ENCODE measurements at regions not wholly inside any gene's neighbourhood (a gene's known extent, or its start where the extent isn't known, plus 50 kb on each side); places are given as distances from the start of the nearest gene placed in this dataset.
"Not testable (repeated sequence)": the region's sequence is repeated elsewhere in the genome, so short reads cannot be mapped to it uniquely, and the experiment has no call there.

DNA sequence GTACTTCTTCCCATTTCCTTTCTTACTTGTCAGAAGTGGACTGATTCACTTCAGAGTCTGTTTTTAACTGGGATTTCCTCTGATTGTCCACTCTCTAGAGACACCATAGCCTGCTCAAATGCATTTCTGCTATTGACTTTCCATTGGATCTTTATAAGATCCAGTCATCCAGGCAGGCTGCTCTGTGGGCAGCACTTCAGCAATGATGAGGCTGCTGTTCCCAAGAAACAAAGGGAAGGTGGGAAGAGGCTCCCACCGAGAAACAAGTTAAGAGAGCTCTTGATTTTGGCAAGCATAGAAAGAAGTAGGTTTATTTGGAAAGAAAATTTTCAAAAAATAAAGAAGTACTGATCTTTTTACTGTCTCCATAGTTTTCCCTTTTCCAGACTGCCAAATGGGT is 125.8 kb upstream of the STARD13 start:
- no peak for DNase-seq (ENCODE audit: low read depth)

DNA sequence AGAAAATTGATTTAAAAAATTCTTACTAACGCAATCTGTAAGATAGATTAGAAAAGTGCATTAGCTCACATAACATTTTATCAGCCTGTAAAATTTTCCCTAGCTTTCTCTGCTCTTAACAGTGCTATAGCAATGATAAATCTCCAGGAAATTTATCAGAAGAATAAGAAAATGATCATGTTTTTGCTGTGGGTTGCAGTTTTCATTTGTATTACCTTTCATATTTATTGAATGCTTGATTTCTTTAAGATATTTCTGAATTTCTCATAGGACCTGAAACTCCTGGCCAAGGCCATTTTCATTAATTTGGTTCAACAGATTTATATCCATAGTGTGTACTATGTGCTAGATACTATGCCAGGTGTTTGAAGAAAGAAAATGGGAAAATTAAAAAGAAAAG is 130.3 kb upstream of the STARD13 start:
- no peak for DNase-seq (ENCODE audit: low read depth)

DNA sequence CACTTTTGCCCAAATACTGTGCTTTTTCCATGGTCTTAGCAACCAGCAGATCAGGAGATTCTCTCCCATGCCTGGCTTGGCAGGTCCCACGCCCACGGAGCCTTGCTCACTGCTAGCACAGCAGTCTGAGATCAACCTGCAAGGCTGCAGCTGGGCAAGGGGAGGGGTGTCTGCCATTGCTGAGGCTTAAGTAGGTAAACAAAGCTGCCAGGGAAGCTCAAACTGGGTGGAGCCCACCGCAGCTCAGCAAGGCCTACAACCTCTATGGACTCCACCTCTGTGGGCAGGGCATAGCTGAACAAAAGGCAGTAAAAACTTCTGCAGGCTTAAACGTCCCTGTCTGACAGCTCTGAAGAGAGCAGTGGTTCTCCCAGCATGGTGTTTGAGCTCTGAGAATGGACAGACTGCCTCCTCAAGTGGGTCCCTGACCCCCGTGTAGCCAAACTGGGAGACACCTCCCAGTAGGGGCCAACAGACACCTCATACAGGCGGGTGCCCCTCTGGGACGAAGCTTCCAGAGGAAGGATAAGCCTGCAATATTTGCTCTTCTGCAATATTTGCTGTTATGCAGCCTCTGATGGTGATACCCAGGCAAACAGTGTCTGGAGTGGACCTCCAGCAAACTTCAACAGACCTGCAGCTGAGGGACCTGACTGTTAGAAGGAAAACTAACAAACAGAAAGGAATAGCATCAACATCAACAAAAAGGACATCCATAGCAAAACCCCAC is 132.8 kb upstream of the STARD13 start:
- DNase-seq (ENCODE audit: low read depth), result not testable (repeated sequence)

DNA sequence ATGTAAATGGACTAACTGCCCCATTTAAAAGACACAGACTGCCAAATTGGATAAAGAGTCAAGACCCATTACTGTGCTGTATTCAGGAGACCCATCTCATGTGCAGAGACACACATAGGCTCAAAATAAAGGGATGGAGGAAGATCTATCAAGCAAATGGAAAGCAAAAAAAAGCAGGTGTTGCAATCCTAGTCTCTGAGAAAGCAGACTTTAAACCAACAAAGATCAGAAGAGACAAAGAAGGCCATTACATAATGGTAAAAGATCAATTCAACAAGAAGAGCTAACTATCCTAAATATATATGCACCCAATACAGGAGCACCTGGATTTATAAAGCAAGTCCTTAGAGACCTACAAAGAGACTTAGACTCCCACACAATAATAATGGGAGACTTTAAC is 134.6 kb upstream of the STARD13 start:
- not testable (repeated sequence) for DNase-seq (ENCODE audit: low read depth)

DNA sequence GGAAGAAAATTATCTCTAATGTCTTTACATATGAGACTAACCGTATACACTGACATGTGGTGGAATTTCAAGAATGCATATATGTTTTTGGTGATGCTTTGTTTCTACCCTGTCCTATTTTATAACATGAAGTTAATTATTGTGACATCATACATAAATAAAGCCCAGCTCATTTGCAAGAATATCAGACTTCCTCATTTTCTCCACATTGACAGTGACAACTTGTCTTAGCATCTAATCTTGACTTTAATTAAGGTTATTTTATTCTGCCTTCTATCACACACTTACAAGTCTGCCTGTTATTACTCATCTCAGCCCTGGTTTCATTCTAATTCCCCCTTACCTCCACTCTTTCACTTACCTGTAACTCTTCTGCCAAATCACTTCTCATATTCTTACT is 140.6 kb upstream of the STARD13 start:
- no peak for DNase-seq (ENCODE audit: low read depth)

DNA sequence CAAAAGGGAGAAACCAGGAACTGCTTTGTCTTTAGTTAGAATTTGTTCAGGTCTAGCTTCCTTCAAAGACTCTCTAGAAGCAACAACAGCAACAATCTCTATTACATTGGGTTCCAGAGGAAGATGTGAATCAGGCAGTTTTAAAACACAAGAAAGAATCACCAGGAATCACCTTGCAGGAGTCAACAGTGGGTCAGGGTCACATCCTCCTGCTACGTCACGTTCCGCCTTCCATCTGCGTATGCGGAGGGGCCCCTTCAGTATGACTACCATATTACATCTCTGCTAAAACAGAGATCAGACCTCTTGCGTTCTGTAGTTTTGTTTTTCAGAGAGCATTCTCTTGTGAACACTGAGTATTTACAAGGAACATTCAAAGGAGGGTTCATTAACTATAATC is 147.8 kb upstream of the STARD13 start:
- no peak for DNase-seq (ENCODE audit: low read depth)

DNA sequence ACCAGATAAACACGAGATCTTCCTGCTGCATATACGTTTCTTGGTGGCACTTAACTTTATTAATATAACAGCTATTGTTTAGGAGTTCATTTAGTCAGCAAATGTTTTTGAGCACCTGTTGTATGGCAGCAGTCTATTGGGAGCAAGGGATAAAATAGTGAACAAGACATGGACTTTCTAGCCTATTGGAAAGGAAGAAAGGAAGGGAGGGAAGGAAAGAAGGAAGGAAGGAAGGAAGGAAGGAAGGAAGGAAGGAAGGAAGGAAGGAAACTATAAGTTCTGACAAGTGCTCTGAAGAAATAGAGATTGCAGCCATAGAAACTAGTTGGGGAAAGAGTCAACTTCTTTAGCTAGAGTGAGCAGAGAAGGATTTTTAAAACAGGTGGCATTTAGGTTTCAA is 149.1 kb upstream of the STARD13 start:
- DNase-seq (ENCODE audit: low read depth), result no peak

DNA sequence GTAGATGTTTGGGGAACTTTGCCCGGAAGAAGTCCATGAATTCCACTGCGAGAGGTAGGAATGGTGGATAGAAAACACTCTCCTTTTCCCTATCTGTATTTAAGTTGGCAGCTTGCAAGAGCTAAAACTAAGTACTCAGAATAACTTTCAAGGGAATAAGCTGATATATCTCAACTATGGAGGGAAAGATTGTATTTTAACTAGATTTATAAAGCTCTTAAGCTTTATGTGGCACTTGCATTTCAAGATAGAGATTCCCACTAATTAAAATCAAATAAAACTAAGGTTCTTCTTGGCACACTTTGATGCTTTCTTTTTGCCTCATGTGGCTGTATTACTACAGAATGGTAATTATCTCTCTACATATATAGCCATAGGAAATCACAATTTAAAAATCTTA is 149.7 kb upstream of the STARD13 start:
- no peak for DNase-seq (ENCODE audit: low read depth)

DNA sequence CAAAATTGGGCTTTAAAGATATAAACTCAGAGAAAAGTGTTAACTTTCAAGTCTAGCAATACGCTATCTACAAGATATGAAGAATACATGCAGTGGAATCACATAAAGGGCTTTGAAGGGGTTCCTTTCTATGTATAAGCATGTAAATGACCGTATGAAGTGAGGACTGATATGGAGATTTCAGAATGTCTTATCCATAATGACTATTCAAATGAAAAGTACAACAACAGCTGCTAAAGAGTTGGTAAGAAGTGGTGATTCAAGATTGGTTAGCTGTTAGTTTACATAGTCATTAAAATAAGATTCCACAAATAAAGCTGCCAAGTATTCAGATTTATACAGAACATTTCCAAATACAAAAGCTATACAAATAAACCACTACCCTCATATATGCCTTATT is 153.4 kb upstream of the STARD13 start:
- no peak for DNase-seq (ENCODE audit: low read depth)

DNA sequence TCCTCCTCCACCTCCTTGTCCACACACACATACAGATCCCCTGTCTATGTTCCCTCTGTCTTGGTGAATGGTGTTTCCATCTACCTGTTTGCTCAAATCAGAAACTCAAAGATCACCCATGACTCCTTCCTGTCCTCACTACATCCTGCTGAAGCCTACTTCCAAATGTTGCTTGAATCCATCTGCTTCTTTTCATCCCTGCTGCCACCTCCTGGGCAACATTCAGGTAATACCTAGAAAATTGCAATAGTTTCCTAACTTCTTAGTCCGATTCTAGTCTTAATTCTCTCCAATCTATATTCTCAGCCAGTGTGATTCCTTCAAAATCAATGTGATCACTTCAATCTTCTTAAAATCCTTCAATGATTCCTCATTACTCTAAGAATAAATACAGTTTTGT is 155.5 kb upstream of the STARD13 start:
- no peak for DNase-seq (ENCODE audit: low read depth)

DNA sequence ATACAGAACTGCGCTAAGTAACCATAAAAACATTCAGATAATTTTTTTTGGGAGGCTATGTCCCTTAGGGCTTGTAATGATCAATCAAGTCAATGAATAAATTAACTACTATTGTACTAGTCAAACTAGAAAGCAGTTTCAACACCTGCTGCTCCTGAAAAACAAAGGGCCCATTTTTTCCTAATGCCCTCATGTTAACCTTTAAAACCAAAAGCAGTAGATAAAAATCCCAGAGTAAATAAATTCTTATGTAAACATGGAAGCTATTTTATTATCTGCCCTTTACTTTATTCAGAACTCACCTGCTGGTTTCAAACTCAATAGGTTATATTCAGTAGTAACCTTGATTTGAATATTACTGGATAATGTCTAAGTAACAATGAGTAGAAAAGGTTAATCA is 159.5 kb upstream of the STARD13 start:
- no peak for DNase-seq (ENCODE audit: low read depth)

DNA sequence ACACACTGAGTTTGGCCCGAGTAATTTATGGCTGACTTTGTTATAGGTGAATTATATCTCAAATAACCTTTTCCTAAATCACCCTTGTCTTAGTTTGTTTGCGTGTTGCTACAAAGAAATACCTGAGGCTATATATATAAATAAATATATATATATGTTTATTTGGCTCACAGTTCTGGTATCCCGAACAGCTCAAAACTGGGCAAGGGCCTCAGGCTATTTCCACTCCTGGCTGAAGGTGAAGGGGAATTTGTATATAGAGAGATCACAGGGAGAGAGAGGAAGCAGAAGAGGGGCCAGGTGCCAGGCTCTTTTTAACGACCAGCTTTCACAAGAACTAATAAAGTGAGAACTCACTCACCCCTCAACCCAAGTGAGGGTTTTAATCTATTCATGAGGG is 159.9 kb upstream of the STARD13 start:
- DNase-seq (ENCODE audit: low read depth), result no peak

DNA sequence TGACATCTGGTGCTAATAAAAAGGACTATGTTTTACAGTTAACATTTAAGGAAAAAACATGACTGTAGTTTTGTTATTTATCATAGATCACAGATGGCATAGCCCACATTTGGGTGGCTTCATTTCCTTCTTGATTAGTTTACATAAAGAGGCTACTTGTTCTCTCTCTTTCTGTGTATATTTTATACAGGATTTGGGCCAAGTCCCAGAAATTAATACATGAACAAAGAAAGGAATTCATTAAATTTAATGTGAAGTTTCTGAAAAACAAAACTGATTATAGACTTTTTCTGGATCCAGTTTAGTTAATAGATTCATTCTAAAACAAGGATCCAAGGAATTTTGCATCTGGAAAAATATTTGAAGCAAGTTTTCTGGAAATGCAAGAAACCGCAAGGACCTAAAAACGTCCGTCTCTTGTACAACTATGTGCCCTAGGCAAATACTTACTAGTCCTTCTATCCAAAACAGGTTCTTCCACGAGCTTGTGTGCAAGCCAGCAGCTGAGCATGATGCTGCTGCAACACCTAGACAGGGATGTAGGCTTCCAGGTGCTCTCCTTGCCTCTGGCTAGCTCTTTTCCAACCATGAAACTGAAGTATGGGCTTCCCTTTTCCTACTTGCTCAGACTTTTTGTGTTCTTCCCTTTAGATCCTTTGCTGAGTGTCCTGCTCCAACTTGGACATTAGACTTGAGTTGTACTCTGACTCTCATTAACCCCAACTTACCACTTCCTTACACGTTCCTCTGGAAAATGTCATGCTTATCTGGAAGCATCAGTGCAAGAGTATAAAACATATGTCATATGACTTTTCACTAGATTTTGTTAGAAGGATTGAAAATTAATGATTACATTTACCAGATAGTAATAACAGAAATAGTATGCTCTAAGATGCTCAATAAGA is 161.5 kb upstream of the STARD13 start:
- DNase-seq (ENCODE audit: low read depth), result no peak

DNA sequence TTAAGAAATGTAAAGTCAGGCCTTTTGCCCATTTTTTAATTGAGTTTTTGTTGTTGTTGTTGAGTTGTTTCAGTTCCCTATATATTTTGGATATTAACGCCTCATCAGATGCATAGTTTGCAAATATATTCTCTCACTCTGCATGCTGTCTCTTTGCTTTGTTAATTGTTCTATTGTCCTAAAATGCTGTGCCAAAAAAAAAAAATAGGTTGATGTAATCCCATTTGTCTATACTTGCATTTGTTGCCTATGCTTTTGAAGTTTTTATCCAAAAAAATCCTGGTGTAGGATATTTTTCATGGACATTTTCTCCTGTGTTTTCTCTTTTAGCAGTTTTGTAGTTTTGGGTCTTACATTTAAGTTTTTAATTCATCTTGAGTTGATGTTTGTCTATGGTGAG is 163.3 kb upstream of the STARD13 start:
- DNase-seq (ENCODE audit: low read depth), result no peak

DNA sequence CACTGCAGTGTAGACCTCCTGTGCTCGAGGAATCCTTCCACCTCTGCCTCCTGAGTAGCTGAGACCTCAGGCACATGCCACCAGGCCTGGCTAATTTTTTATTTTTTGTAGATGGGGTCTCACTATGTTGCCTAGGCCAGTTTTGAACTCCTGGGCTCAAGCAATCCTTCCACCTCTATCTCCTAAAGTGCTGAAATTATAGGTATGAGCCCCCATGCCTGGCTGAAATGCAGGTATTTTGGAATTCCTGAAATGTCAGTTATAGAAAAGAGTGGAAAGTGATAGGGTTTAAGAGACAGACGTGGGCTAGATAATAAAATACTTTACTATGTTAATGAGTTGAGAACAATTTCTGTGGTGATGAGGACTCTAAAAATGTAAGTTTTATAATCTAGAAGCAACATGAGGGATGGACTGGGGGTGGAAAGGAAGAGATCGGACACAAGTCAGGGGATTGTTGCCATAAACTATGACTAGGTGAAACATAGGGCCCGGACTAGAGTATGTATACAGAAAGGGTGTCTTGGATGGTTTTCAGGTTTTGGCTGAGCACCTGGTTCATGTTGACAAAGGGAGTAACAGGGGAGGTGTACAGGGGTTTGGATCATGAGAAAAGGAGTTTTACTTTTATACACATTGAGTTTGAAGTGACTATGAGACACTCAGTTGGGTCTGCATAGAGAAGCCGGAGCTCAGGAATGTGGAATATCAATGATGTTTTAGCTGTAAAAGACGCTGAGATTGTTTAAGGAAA is 165.6 kb upstream of the STARD13 start:
- no peak for DNase-seq (ENCODE audit: low read depth)

DNA sequence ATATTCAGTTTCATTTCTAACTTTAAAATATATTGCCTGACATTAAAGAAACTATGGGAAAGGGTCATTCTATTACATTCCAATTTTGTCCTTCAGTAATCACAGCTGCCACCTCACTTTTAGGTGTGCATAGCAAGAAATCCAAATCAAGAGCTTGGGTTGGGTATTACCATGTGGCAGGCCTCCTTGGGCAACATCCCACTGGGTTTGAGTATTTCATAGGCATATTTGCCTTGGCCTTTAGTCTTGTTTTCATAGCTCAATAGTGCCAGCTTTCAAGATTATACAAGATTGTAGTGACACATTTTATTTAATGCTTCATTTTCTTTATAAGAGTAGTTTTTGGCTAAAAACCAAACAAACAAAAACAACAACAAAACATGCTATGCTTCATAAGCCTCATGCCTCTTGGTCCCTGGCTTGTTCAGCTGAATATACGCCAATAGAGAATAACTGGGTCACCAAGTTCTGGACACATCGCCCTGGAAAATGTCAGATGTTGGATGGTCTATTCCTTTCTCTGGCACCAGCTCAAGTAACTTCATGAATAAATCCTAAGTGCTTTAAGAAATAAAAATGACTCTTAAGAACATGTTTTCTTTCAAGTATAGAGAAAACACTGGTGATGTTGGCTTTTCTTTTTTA is 167.4 kb upstream of the STARD13 start:
- no peak for DNase-seq (ENCODE audit: low read depth)

DNA sequence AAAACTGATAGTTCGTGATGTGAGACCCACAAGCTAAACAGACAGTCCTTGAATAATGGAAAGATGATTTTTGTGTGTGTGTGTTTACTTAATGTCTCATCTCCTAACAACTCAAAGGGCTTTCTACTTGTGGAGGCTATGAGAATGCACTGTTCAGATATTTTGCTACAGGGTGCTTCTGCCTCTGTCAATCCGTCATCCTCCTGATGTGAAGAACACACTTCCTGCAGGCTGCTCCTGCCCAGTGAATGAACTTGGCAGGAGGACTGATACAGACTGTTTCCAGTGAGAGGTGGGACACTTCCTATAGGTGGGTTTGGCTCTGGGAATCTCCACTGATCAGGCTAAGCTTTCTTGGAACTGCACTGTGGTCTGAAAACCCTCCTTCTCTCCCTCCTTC is 168.4 kb upstream of the STARD13 start:
- no peak for DNase-seq (ENCODE audit: low read depth)

DNA sequence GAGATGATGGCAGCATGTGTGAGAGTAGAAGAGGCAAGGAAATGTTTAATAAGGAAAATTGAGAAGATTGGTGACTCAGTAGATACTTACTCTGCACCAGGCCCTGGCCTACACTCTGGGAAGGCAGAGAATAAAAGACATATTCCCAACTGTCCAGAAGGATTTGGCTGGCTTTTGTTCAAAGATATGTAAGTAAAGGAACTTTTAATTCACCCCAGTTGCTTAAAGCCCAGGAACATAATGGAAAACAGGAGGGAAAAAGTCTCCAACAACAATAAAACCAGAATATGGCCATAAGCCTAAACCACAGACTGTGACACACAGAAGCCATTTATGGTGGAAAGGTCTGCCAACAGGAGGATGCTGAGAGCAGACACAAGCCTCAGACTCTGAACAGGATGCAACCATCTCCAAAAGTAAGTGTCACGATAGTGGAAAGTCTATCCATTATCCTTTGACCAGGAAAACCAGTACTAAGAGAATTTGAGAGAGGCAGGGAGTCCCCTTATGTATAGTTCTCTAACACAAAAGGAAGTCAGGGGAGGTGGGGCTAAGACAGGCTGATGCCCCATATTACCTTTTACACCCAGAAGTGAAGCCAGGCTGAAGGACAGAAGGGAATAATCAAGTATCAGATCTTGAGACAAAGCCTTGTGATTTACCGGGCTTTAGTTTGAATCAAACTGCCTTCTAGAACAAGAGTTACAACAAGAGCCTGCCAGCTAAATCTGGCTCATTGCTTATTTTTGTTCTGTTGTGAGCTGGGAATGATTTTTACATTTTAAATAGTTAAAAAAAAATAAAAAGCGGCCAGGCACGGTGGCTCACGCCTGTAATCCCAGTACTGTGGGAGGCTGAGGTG is 169.5 kb upstream of the STARD13 start:
- DNase-seq (ENCODE audit: low read depth), result no peak

DNA sequence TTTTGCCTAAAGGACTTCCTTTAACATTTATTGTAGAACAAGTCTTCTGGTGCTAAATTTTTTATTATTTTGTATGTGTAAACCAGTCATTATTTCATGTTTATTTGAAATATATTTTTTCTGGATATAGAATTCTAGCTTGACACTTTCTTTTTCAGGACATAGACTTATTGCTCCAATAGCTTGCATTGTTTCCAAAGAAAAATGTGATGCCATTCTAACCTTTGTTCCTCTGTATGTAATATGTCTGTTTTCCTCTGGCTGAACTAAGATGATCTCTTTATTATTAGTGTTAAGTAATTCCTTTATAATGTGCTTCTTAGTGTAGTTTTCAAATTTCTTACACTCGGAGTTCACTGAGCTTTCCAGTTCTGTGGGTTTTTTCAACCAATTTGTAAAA is 174.1 kb upstream of the STARD13 start:
- no peak for DNase-seq (ENCODE audit: low read depth)

DNA sequence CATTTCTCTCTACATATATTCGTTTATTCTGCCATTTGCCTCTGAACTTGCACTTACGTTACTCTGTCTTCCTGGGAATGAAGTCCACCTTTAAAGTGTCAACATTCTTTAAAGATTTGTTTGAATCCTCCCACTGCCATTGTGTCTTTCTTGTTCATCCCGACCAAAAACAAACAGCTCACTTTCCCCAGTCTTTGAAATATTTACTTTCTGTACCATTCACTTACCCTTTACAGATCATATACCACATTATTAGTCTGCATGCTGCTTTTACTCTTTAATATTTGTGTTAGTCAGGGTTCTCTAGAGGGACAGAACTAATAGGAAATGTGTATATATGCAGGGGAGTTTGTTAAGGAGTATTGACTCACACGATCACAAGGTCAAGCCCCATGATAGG is 176.6 kb upstream of the STARD13 start:
- DNase-seq (ENCODE audit: low read depth), result no peak

DNA sequence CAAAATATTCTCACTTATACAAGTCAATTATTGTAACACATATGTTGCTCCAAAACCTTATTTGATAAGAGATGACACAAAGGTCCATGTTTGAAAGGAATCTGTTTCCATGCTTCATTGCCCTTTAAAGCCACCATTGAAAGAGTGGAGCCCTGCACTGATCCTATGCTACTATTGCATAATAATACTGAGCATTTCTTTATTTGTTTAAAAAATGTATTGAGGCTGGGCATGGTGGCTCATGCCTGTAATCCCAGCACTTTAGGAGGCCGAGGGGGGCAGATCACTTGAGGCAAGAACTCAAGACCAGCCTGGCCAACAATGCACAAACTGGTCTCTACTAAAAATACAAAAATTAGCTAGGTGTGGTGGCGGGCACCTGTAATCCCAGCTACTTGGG is 178.8 kb upstream of the STARD13 start:
- DNase-seq (ENCODE audit: low read depth), result no peak
